H9 (cell line): ENCODE measurements at regions not wholly inside any gene's neighbourhood (a gene's known extent, or its start where the extent isn't known, plus 50 kb on each side); places are given as distances from the start of the nearest gene placed in this dataset.
"Not testable (repeated sequence)": the region's sequence is repeated elsewhere in the genome, so short reads cannot be mapped to it uniquely, and the experiment has no call there.

Experiments
- DNase-seq: peaks from one replicate; pipeline ENCODE4 v3.0.0-alpha.2; 2017
- H2AFZ ChIP-seq: one replicate; pipeline ENCODE4 v1.6.1; 2013; ENCODE audit warnings: mild to moderate bottlenecking, low read length, control low read depth, moderate library complexity
- H2AK5ac ChIP-seq: 2 replicates; pipeline ENCODE4 v1.6.1; 2013; ENCODE audit warnings: low read length, control low read depth, mixed read lengths; ENCODE audit not compliant: insufficient read length
- H2BK120ac ChIP-seq: one replicate; pipeline ENCODE4 v1.6.1; 2013; ENCODE audit warnings: low read depth, mild to moderate bottlenecking, low read length, control low read depth, inconsistent platforms; ENCODE audit not compliant: poor library complexity, severe bottlenecking
- H2BK12ac ChIP-seq: 2 replicates; pipeline ENCODE4 v1.6.1; 2013; ENCODE audit warnings: low read length, control low read depth, mixed read lengths, low read depth; ENCODE audit not compliant: insufficient read length
- H2BK15ac ChIP-seq: 2 replicates; pipeline ENCODE4 v1.6.1; 2013; ENCODE audit warnings: low read depth, low read length, control low read depth
- H2BK20ac ChIP-seq: one replicate; pipeline ENCODE4 v1.6.1; 2013; ENCODE audit warnings: low read depth, mild to moderate bottlenecking, low read length, control low read depth, inconsistent platforms; ENCODE audit not compliant: poor library complexity, severe bottlenecking
- H2BK5ac ChIP-seq: 2 replicates; pipeline ENCODE4 v1.6.1; 2013; ENCODE audit warnings: low read length, control low read depth, mixed read lengths; ENCODE audit not compliant: insufficient read length
- H3K14ac ChIP-seq: 2 replicates; pipeline ENCODE4 v1.6.1; 2013; ENCODE audit warnings: low read length, control low read depth; ENCODE audit not compliant: insufficient read depth
- H3K18ac ChIP-seq: 2 replicates; pipeline ENCODE4 v1.6.1; 2013; ENCODE audit warnings: low read depth, mild to moderate bottlenecking, mixed read lengths, low read length, control low read depth; ENCODE audit not compliant: insufficient read length
- H3K23ac ChIP-seq: 2 replicates; pipeline ENCODE4 v1.6.1; 2013; ENCODE audit warnings: low read length, control low read depth, mixed read lengths, low read depth; ENCODE audit not compliant: insufficient read length
- H3K23me2 ChIP-seq: 2 replicates; pipeline ENCODE4 v1.6.1; 2013; ENCODE audit warnings: low read depth, mild to moderate bottlenecking, mixed read lengths, low read length, control low read depth; ENCODE audit not compliant: insufficient read length, poor library complexity, severe bottlenecking
- H3K27ac ChIP-seq: 2 replicates; pipeline ENCODE4 v1.5.1; 2013; ENCODE audit warnings: low read length, control low read depth, mixed read lengths, low read depth; ENCODE audit not compliant: insufficient read length
- H3K27me3 ChIP-seq: 2 replicates; pipeline ENCODE4 v1.6.1; 2013; ENCODE audit warnings: low read length, control low read depth, inconsistent platforms; ENCODE audit not compliant: insufficient read depth
- H3K4ac ChIP-seq: 2 replicates; pipeline ENCODE4 v1.6.1; 2013; ENCODE audit warnings: low read depth, mild to moderate bottlenecking, control low read depth, inconsistent platforms, low read length, moderate library complexity
- H3K4me1 ChIP-seq: 2 replicates; pipeline ENCODE4 v1.6.1; 2013; ENCODE audit warnings: low read length, control low read depth, inconsistent platforms; ENCODE audit not compliant: insufficient read depth
- H3K4me2 ChIP-seq: 2 replicates; pipeline ENCODE4 v1.6.1; 2013; ENCODE audit warnings: low read length, control low read depth, mixed read lengths; ENCODE audit not compliant: insufficient read length, insufficient read depth
- H3K56ac ChIP-seq: 2 replicates; pipeline ENCODE4 v1.6.1; 2013; ENCODE audit warnings: low read depth, mild to moderate bottlenecking, mixed read lengths, low read length, control low read depth; ENCODE audit not compliant: insufficient read length
- H3K79me1 ChIP-seq: 2 replicates; pipeline ENCODE4 v1.6.1; 2013; ENCODE audit warnings: low read depth, mild to moderate bottlenecking, moderate library complexity, low read length, control low read depth, inconsistent platforms; ENCODE audit not compliant: insufficient read depth, poor library complexity, severe bottlenecking
- H3K79me2 ChIP-seq: 2 replicates; pipeline ENCODE4 v1.6.1; 2013; ENCODE audit warnings: low read length, control low read depth, inconsistent platforms; ENCODE audit not compliant: insufficient read depth
- H3K9ac ChIP-seq: 2 replicates; pipeline ENCODE4 v1.6.1; 2013; ENCODE audit warnings: low read length, control low read depth, mixed read lengths; ENCODE audit not compliant: insufficient read length; ENCODE audit errors: extremely low read depth
- H3K9me3 ChIP-seq: one replicate; pipeline ENCODE4 v1.6.1; 2013; ENCODE audit warnings: low read depth, low read length, inconsistent platforms; ENCODE audit not compliant: control insufficient read depth
- H3T11ph ChIP-seq: one replicate; pipeline ENCODE4 v1.6.1; 2013; ENCODE audit warnings: mild to moderate bottlenecking, low read length, control low read depth, inconsistent platforms
- H4K20me1 ChIP-seq: one replicate; pipeline ENCODE4 v1.6.1; 2013; ENCODE audit not compliant: control insufficient read depth, insufficient read length, insufficient read depth
- H4K5ac ChIP-seq: 2 replicates; pipeline ENCODE4 v1.6.1; 2013; ENCODE audit warnings: low read depth, mild to moderate bottlenecking, mixed read lengths, low read length, control low read depth; ENCODE audit not compliant: insufficient read length
- H4K8ac ChIP-seq: replicated peaks from 2 replicates; pipeline ENCODE4 v1.6.1; 2013; ENCODE audit warnings: low read length, control low read depth, mixed read lengths, low read depth; ENCODE audit not compliant: insufficient read length
- H4K91ac ChIP-seq: 2 replicates; pipeline ENCODE4 v1.6.1; 2013; ENCODE audit warnings: low read depth, mild to moderate bottlenecking, moderate library complexity, mixed read lengths, low read length, control low read depth; ENCODE audit not compliant: insufficient read length
- H3K27ac Mint-ChIP-seq, 3 experiments: 2 replicates in 2 of 3; 3 replicates in 1 of 3; pipeline ENCODE4 v1.8.0; 2020 to 2021; ENCODE audit warnings: mixed read lengths in 3 of 3, mild to moderate bottlenecking in 1 of 3, moderate library complexity in 1 of 3
- H3K27me3 Mint-ChIP-seq: 2 replicates; pipeline ENCODE4 v1.8.0; 2021; ENCODE audit warnings: low read depth, mild to moderate bottlenecking, moderate library complexity, mixed read lengths
- H3K36me3 Mint-ChIP-seq, 3 experiments: 2 replicates in 2 of 3; 3 replicates in 1 of 3; pipeline ENCODE4 v1.8.0; 2020 to 2021; ENCODE audit warnings: low read depth in 3 of 3, mixed read lengths in 3 of 3; ENCODE audit not compliant: insufficient read depth in 1 of 3
- H3K4me1 Mint-ChIP-seq, 2 experiments: 2 replicates each; pipeline ENCODE4 v1.8.0; 2020; ENCODE audit warnings: mixed read lengths in 2 of 2
- H3K4me3 Mint-ChIP-seq, 2 experiments: 2 replicates in 1 of 2; 3 replicates in 1 of 2; pipeline ENCODE4 v1.8.0; 2020 to 2021; ENCODE audit warnings: mild to moderate bottlenecking in 2 of 2, mixed read lengths in 2 of 2, moderate library complexity in 1 of 2
- H3K9me3 Mint-ChIP-seq, 2 experiments: 2 replicates in 1 of 2; 3 replicates in 1 of 2; pipeline ENCODE4 v1.8.0; 2020; ENCODE audit warnings: mild to moderate bottlenecking in 2 of 2, mixed read lengths in 2 of 2, moderate library complexity in 1 of 2
- CTCF ChIP-seq: fragments of 200-600 bp; sonication (generic); conservative IDR thresholded peaks from 3 replicates; pipeline ENCODE4 v1.8.0; 2021; ENCODE audit warnings: antibody characterized with exemption, mild to moderate bottlenecking
- WGBS: extraction: QIAGEN DNeasy Blood & Tissue Kit; methylation state at CpG from one replicate; pipeline ENCODE4 v1.1.7; 2013; ENCODE audit warnings: missing lambda C conversion rate, low lambda C conversion rate, mixed read lengths; ENCODE audit not compliant: insufficient read length; ENCODE audit errors: extremely low coverage; 5-methylcytosine and 5-hydroxymethylcytosine counted together

GRCh38 chr1:8120693-8121260 lies 94.7 kb upstream of the ERRFI1 start:
- no peak overlapping the region for H2AFZ ChIP-seq

GRCh38 chr1:8118736-8119135 lies 92.6 kb upstream of the ERRFI1 start:
- H3K79me1 ChIP-seq, H3K4me3 Mint-ChIP-seq, H3K27ac Mint-ChIP-seq, H4K20me1 ChIP-seq, H2BK120ac ChIP-seq, DNase-seq, H3K27me3 ChIP-seq, H4K91ac ChIP-seq, H3K23me2 ChIP-seq, H3K4ac ChIP-seq, H4K8ac ChIP-seq, H3K27ac ChIP-seq, H2AK5ac ChIP-seq, H3K4me2 ChIP-seq, H3K23ac ChIP-seq, H2AFZ ChIP-seq, H2BK5ac ChIP-seq, H3K36me3 Mint-ChIP-seq, H3K14ac ChIP-seq, H3K9ac ChIP-seq, H3T11ph ChIP-seq, H3K9me3 ChIP-seq, H3K9me3 Mint-ChIP-seq, H2BK20ac ChIP-seq, H3K56ac ChIP-seq, H4K5ac ChIP-seq, H3K27me3 Mint-ChIP-seq, H2BK12ac ChIP-seq, H3K18ac ChIP-seq, H2BK15ac ChIP-seq, H3K4me1 ChIP-seq, H3K79me2 ChIP-seq: not testable (repeated sequence)
- H3K4me1 Mint-ChIP-seq: peaks cover 28 to 30% of the 10 kb centered on the region in 2 experiments
- WGBS: no CpG with 5 or more reads among the region's 6 CpGs

More at GRCh38 chr1:8120693-8121260, 94.7 kb upstream of the ERRFI1 start:
- Histone ChIP-seq H2BK12ac (no peak overlapping the region), H2BK15ac (no peak overlapping the region), H3K27ac (no peak overlapping the region), H4K8ac (no peak overlapping the region), H2BK20ac (no peak overlapping the region), H3K23me2 (no peaks in the 10 kb centered on the region), H3K79me1 (no peaks in the 10 kb centered on the region), H2BK5ac (no peak overlapping the region), H2BK120ac (no peak overlapping the region), H3K9ac (no peak overlapping the region), H3K4me2 (no peak overlapping the region), H4K5ac (no peak overlapping the region), H3K4me1 (no peaks in the 10 kb centered on the region; the same call in 1 of the 2 replicates), H3K9me3 (peaks cover 10% of the 10 kb centered on the region), H3K14ac (no peak overlapping the region), H4K20me1 (no peaks in the 10 kb centered on the region), H3K79me2 (no peaks in the 10 kb centered on the region), H3T11ph (no peak overlapping the region), H3K23ac (no peak overlapping the region), H3K27me3 (no peaks in the 10 kb centered on the region), H3K56ac (no peak overlapping the region), H3K4ac (no peak overlapping the region), H2AK5ac (no peak overlapping the region), H4K91ac (no peak overlapping the region), H3K18ac (no peak overlapping the region)
- Mint-ChIP-seq H3K4me1 (peaks cover 21 to 24% of the 10 kb centered on the region in 2 experiments), H3K9me3 (peaks cover 16 to 22% of the 10 kb centered on the region in 2 experiments), H3K27ac (peak overlapping the region in 2 of 3 experiments; percentile 31 to 82; a peak in 1 of 7 replicates), H3K4me3 (no peak overlapping the region), H3K27me3 (no peaks in the 10 kb centered on the region; the same call in 1 of the 2 replicates), H3K36me3 (peaks cover 7 to 21% (median 10%) of the 10 kb centered on the region in 3 experiments)
- TF ChIP-seq CTCF: no peak
- no peak for DNase-seq
- no CpG with 5 or more reads among the region's 10 CpGs for WGBS
